ENCODE measurements at regions not wholly inside any gene's neighbourhood (a gene's known extent, or its start where the extent isn't known, plus 50 kb on each side); places are given as distances from the start of the nearest gene placed in this dataset.

DNA sequence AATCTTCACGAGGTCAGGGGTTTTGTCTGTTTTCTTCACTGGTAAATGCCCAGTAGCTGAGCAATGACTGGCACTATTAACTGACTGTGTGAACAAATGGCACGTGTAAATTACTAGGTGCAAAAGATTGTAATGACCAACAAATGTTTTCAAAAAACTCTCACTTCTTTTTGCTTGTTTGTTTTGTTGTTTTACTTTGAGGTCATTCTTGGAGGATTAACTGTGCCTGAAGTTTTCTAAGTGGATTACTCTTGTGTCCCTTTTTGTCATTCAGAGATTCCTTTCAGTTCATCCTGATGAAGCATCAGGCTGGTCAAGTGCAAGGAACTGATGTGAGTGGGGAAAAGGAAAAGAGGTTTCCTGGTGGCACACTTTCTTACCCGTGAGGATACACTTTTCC, 74.4 kb upstream of the PPP1R3C start:
- Mint-ChIP-seq H3K36me3 (ENCODE audit: insufficient read depth) (no peaks in the 10 kb centered on the region), H3K27ac (no peak overlapping the region), H3K27me3 (peaks cover 15 to 19% of the 10 kb centered on the region in 2 donors), H3K4me3 (no peak overlapping the region), H3K4me1 (ENCODE audit: low read depth in 2 of 2) (no peaks in the 10 kb centered on the region), H3K9me3 (no peaks in the 10 kb centered on the region)
- no peak for ATAC-seq (replicated peaks)
- no peak for DNase-seq

DNA sequence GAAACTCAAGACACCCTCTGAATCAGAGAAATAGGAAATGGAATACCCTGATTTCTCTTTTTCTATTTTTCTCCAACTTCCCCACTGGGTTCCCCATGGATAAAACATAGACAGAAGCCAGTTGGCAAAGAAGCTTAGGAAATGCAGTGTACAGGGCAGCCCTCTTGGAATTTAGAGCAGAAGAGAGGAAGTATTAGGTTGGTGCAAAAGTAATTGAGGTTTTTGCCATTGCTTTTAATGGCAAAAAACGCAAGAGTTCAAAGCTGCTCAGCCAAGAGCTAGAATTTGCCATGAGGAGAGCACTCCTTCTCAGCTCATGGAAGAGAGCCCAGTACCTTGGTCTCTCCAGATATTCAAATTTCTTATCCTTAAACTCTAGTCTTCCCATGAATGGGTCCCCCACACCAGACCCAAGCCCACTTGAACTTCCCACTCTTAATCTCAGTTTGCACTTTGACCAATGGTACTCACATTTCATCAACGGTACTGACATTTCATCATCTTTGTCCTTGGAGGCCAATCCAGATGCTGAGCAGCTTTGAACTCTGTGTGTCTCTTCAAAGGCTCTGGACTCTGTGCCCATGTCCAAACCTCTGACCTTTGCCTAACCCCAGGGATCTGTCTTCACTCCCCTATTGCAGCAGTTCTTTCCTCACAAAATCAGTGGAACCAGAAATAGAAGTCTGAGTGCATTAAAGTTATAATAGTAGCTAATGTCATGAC, 73.2 kb upstream of the PPP1R3C start:
- Mint-ChIP-seq H3K27me3 (peaks cover 15 to 21% of the 10 kb centered on the region in 2 donors), H3K36me3 (ENCODE audit: insufficient read depth) (no peaks in the 10 kb centered on the region), H3K4me3 (no peak overlapping the region), H3K9me3 (no peaks in the 10 kb centered on the region), H3K27ac (no peak overlapping the region), H3K4me1 (ENCODE audit: low read depth in 2 of 2) (no peaks in the 10 kb centered on the region)
- ATAC-seq (replicated peaks), result no peak
- DNase-seq, result no peak

DNA sequence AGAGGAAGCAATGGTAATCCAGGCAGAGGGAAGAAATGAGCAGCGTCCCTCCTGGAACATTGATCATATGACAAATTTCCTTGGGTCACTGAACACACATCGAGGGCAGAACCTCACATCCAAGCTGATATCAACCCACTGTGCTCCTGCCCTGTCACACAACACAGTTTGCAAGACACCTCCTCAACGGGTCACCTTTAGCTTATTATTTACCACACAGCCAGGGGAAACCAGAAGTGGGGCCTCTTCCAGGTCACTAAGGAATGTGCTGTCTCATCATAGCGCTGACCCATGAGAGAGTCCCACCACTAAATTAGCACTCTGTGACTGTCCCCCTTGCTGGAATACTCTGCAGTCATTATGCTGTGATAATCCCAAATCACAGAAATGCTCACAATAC, 69.7 kb upstream of the PPP1R3C start:
- H3K9me3 Mint-ChIP-seq, result no peaks in the 10 kb centered on the region
- DNase-seq (no peak), ATAC-seq (replicated peaks) (no peak)
- H3K27me3 Mint-ChIP-seq, result peaks cover 16 to 33% of the 10 kb centered on the region in 2 donors
- no peaks in the 10 kb centered on the region for H3K4me1 Mint-ChIP-seq (ENCODE audit: low read depth in 2 of 2)
- H3K36me3 Mint-ChIP-seq (ENCODE audit: insufficient read depth), result no peaks in the 10 kb centered on the region
- no peak overlapping the region for H3K4me3 Mint-ChIP-seq
- no peak overlapping the region for H3K27ac Mint-ChIP-seq

DNA sequence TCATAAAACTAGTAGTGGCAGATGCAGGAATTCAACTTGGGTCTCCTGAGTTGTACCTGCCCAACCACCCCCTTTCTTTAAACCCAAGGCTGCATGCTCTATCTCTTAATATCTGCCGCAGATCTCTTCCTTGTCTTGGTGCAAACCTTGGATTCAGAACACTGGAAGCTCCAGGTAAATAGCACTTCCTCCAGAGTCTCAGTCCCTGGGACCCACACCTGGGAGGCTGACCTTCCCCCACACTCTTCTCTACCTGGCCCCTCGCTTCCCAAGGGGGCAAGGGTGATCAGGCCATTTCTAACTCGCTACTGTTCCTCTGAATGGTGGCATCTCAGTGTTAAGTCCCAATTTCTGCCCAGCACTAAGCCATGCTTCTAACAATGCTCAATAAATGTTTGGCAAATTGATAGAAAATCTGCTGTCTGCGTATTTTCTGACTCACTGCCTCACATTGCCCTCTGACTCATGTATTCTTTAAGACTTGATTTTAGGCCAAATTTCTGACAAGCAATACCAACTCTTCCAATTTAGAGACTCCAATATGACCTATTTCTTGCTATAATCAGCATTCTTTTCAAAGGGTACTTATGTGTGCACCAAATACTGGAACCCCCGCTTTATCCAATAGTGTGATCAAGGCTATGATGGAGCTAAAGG, 68.0 kb upstream of the PPP1R3C start:
- peaks cover 11 to 25% of the 10 kb centered on the region in 2 donors for H3K27me3 Mint-ChIP-seq
- ATAC-seq (replicated peaks) (no peak), DNase-seq (no peak)
- H3K36me3 Mint-ChIP-seq (ENCODE audit: insufficient read depth), result no peaks in the 10 kb centered on the region
- no peaks in the 10 kb centered on the region for H3K4me1 Mint-ChIP-seq (ENCODE audit: low read depth in 2 of 2)
- no peaks in the 10 kb centered on the region for H3K9me3 Mint-ChIP-seq
- no peak overlapping the region for H3K4me3 Mint-ChIP-seq
- H3K27ac Mint-ChIP-seq, result no peak overlapping the region

GRCh38 chr10:91700273-91700672, 67.4 kb upstream of the PPP1R3C start:
- no peaks in the 10 kb centered on the region for H3K4me1 Mint-ChIP-seq (ENCODE audit: low read depth in 2 of 2)
- H3K9me3 Mint-ChIP-seq, result no peaks in the 10 kb centered on the region
- ATAC-seq (replicated peaks) (no peak), DNase-seq (no peak)
- H3K27ac Mint-ChIP-seq, result no peak overlapping the region
- peaks cover 11 to 19% of the 10 kb centered on the region in 2 donors for H3K27me3 Mint-ChIP-seq
- no peaks in the 10 kb centered on the region for H3K36me3 Mint-ChIP-seq (ENCODE audit: insufficient read depth)
- no peak overlapping the region for H3K4me3 Mint-ChIP-seq

GRCh38 chr10:91698258-91698657, 65.4 kb upstream of the PPP1R3C start:
- ATAC-seq (replicated peaks) (no peak), DNase-seq (no peak)
- Mint-ChIP-seq H3K36me3 (ENCODE audit: insufficient read depth) (no peaks in the 10 kb centered on the region), H3K9me3 (no peaks in the 10 kb centered on the region), H3K4me3 (no peak overlapping the region), H3K27ac (no peak overlapping the region), H3K4me1 (ENCODE audit: low read depth in 2 of 2) (no peaks in the 10 kb centered on the region), H3K27me3 (peaks cover 23 to 27% of the 10 kb centered on the region in 2 donors)

DNA sequence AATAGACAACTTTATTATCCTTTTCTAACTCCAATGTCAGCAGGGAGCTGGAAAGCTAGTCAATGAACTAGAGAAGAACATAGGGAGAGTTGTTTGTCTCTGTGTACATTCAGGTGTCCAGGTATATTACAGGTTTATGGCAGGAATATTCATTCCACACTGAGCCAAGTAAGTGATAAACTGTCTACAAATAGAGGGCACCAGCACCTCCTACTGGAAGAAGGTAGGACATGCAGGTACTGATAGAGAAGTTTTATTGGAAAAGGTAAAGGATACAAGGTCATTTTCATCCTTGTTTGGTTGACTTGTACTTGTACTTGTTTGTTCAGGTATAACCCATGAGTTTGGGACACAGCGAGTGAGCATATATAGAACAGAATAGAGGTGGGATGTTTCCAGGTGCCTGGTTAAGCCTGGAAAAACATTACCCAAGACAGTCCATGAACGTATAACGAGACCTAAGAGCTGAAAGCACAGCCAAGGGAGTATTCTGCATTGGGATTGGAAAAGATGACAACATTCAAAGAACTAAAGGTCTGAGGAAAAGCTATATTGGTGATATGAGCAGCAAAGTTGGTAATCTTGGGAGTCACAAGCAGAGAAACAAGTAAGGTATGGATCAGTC, 61.4 kb upstream of the PPP1R3C start:
- Mint-ChIP-seq H3K36me3 (ENCODE audit: insufficient read depth) (peaks cover 2% of the 10 kb centered on the region), H3K27me3 (peaks cover 9 to 13% of the 10 kb centered on the region in 2 donors), H3K4me1 (ENCODE audit: low read depth in 2 of 2) (peaks cover 0 to 3% of the 10 kb centered on the region in 2 donors), H3K4me3 (no peak overlapping the region), H3K9me3 (no peaks in the 10 kb centered on the region), H3K27ac (no peak overlapping the region)
- no peak for ATAC-seq (replicated peaks)
- peak in 1 of 3 experiments; percentile 4 for DNase-seq

GRCh38 chr10:91691981-91692380, 59.1 kb upstream of the PPP1R3C start:
- no peak for ATAC-seq (replicated peaks)
- H3K9me3 Mint-ChIP-seq, result no peaks in the 10 kb centered on the region
- H3K27me3 Mint-ChIP-seq, result peaks cover 9 to 13% of the 10 kb centered on the region in 2 donors
- no peak overlapping the region for H3K4me3 Mint-ChIP-seq
- no peak for DNase-seq
- H3K27ac Mint-ChIP-seq, result no peak overlapping the region
- H3K4me1 Mint-ChIP-seq (ENCODE audit: low read depth in 2 of 2), result peaks cover 0 to 3% of the 10 kb centered on the region in 2 donors
- peaks cover 2% of the 10 kb centered on the region for H3K36me3 Mint-ChIP-seq (ENCODE audit: insufficient read depth)

- Mint-ChIP-seq H3K36me3 (ENCODE audit: insufficient read depth) (peaks cover 2% of the 10 kb centered on the region), H3K4me1 (ENCODE audit: low read depth in 2 of 2) (peaks cover 0 to 3% of the 10 kb centered on the region in 2 donors), H3K4me3 (no peak overlapping the region), H3K27me3 (peaks cover 9 to 13% of the 10 kb centered on the region in 2 donors), H3K27ac (no peak overlapping the region), H3K9me3 (no peaks in the 10 kb centered on the region)
- ATAC-seq (replicated peaks) (no peak), DNase-seq (no peak)
Observed at GRCh38 chr10:91690996-91691676, 58.3 kb upstream of the PPP1R3C start.

GRCh38 chr10:91690412-91690811, 57.5 kb upstream of the PPP1R3C start:
- H3K4me3 Mint-ChIP-seq, result no peak overlapping the region
- no peaks in the 10 kb centered on the region for H3K9me3 Mint-ChIP-seq
- DNase-seq (no peak), ATAC-seq (replicated peaks) (no peak)
- peaks cover 0 to 3% of the 10 kb centered on the region in 2 donors for H3K4me1 Mint-ChIP-seq (ENCODE audit: low read depth in 2 of 2)
- H3K27me3 Mint-ChIP-seq, result peaks cover 9 to 13% of the 10 kb centered on the region in 2 donors
- no peak overlapping the region for H3K27ac Mint-ChIP-seq
- peaks cover 2% of the 10 kb centered on the region for H3K36me3 Mint-ChIP-seq (ENCODE audit: insufficient read depth)

DNA sequence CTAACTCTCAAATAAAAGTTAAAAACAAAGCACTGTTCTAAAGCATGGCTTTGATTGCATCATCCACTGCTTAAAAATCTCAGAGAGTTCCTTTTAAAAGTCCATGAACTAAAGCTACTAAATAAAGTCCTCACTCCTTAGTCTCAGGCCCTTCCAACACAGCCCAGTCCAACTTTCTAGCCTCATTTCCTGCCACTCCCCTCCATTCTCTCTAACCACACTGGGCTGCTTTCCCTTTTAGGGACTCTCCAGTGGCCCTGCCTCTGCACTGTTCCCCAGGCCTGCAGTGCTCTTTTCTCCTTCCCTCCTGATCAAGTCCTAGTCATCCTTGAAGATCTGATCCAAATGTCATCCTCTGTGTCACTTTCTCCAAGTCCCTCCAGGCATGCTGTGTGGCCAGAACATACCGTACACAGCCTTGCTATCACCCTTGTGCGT, 56.9 kb upstream of the PPP1R3C start:
- H3K4me3 Mint-ChIP-seq, result no peak overlapping the region
- H3K27me3 Mint-ChIP-seq, result peaks cover 13 to 16% of the 10 kb centered on the region in 2 donors
- ATAC-seq (replicated peaks) (no peak), DNase-seq (no peak)
- H3K27ac Mint-ChIP-seq, result no peak overlapping the region
- peaks cover 0 to 3% of the 10 kb centered on the region in 2 donors for H3K4me1 Mint-ChIP-seq (ENCODE audit: low read depth in 2 of 2)
- H3K9me3 Mint-ChIP-seq, result no peaks in the 10 kb centered on the region
- peaks cover 2% of the 10 kb centered on the region for H3K36me3 Mint-ChIP-seq (ENCODE audit: insufficient read depth)

DNA sequence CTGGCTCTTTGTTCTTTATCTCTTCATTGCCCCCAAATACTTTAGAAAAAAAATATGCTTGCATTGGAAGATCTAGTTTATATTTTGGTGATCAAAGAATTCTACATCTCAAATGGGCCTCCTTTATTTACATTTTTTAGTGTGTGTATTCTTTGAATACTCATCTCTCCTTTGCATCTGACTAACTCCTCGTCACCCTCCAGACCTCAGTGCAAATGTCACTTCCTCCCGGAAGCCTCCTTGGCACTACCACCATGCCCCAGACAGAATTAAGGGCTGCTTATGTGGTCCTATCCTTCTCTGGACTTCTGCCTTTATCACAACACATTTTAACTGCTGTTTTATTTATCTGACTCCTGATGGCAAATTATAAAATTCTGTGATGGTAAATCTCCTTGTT, 52.0 kb upstream of the PPP1R3C start:
- no peaks in the 10 kb centered on the region for H3K9me3 Mint-ChIP-seq
- DNase-seq, result no peak
- no peak overlapping the region for H3K4me3 Mint-ChIP-seq
- no peaks in the 10 kb centered on the region for H3K36me3 Mint-ChIP-seq (ENCODE audit: insufficient read depth)
- no peak overlapping the region for H3K27ac Mint-ChIP-seq
- ATAC-seq (replicated peaks), result no peak
- peaks cover 5 to 30% of the 10 kb centered on the region in 2 donors for H3K27me3 Mint-ChIP-seq
- peaks cover 0 to 1% of the 10 kb centered on the region in 2 donors for H3K4me1 Mint-ChIP-seq (ENCODE audit: low read depth in 2 of 2)

DNA sequence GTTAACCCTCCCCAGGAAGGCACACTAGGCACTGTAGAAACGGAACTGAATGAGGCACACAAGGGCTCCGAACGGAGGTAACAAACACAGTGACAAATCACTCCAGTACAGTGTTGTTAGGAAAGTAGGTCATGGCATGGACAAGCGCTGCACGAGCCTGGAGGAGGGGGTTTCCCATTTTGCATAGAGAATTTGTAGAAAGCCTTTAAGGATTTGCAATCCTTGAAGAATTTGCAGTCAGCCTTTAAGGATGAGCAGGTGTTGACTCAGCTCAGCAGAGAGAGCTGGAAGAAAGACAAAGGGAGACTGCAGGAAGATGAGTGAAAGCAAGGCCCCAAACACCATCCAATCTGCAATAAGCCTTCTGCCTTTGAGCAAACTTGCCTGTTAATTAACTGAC, 51.1 kb upstream of the PPP1R3C start:
- Mint-ChIP-seq H3K9me3 (no peaks in the 10 kb centered on the region), H3K27ac (no peak overlapping the region), H3K4me3 (no peak overlapping the region), H3K27me3 (peaks cover 5 to 31% of the 10 kb centered on the region in 2 donors), H3K4me1 (ENCODE audit: low read depth in 2 of 2) (no peaks in the 10 kb centered on the region), H3K36me3 (ENCODE audit: insufficient read depth) (no peaks in the 10 kb centered on the region)
- DNase-seq, result no peak
- ATAC-seq (replicated peaks), result no peak

Measured in effector memory CD8-positive, alpha-beta T cell (primary cell).